A673 (cell line): ENCODE measurements at regions not wholly inside any gene's neighbourhood (a gene's known extent, or its start where the extent isn't known, plus 50 kb on each side); places are given as distances from the start of the nearest gene placed in this dataset.

Experiments
- BruUV-seq: library from RNA; stranded (reverse); fragments of 400-500 nt; replicated peaks from 2 replicates; lab custom pipeline; 2021; lab: Mats Ljungman, UMichigan
- CTCF ChIA-PET: fragments of 300-600 bp; sonication (Branson Sonifier 250); formaldehyde crosslinking; loops from one replicate; lab custom pipeline; 2022; ENCODE audit warnings: antibody characterized with exemption; lab: Charles Lee
- POLR2A ChIA-PET: fragments of 300-600 bp; sonication (Branson Sonifier 250); formaldehyde crosslinking; loops from one replicate; lab custom pipeline; 2022; ENCODE audit warnings: antibody characterized with exemption; ENCODE audit not compliant: low non-redundant PET; lab: Charles Lee
- DNase-seq: peaks from one replicate; pipeline ENCODE4 v3.0.0-alpha.2; 2015; ENCODE audit warnings: low spot score
- H3K27ac ChIP-seq: fragments of 200-600 bp; sonication (generic); 2 replicates; pipeline ENCODE4 v1.5.1; 2016; ENCODE audit warnings: mixed run types, low read depth, mild to moderate bottlenecking, mixed read lengths, antibody characterized with exemption, low read length; ENCODE audit not compliant: poor library complexity, severe bottlenecking
- H3K27me3 ChIP-seq: fragments of 200-600 bp; sonication (generic); replicated peaks from 2 replicates; pipeline ENCODE4 v1.6.1; 2017; ENCODE audit warnings: mixed run types, low read depth, mild to moderate bottlenecking, mixed read lengths, antibody characterized with exemption, low read length; ENCODE audit not compliant: insufficient read depth, poor library complexity
- H3K36me3 ChIP-seq: fragments of 200-600 bp; sonication (generic); 2 replicates; pipeline ENCODE4 v1.6.1; 2016; ENCODE audit warnings: mixed run types, mild to moderate bottlenecking, mixed read lengths, antibody characterized with exemption, low read length; ENCODE audit not compliant: insufficient read depth, poor library complexity, severe bottlenecking
- H3K4me1 ChIP-seq: fragments of 200-600 bp; sonication (generic); 2 replicates; pipeline ENCODE4 v1.6.1; 2017; ENCODE audit warnings: mixed run types, mild to moderate bottlenecking, mixed read lengths, antibody characterized with exemption, low read length; ENCODE audit not compliant: insufficient read depth, poor library complexity, severe bottlenecking
- H3K4me3 ChIP-seq: fragments of 200-600 bp; sonication (generic); 2 replicates; pipeline ENCODE4 v1.5.1; 2016; ENCODE audit warnings: low read depth, mixed run types, mild to moderate bottlenecking, mixed read lengths, low read length; ENCODE audit not compliant: poor library complexity, severe bottlenecking
- H3K9me3 ChIP-seq: fragments of 200-600 bp; sonication (generic); 2 replicates; pipeline ENCODE4 v1.6.1; 2016; ENCODE audit warnings: mixed run types, low read depth, mild to moderate bottlenecking, mixed read lengths, antibody characterized with exemption, low read length; ENCODE audit not compliant: poor library complexity, severe bottlenecking
- CTCF ChIP-seq: fragments of 300-800, 200-600 bp; sonication (generic); conservative IDR thresholded peaks from 2 replicates; pipeline ENCODE4 v1.5.1; 2017; ENCODE audit warnings: low read depth, mild to moderate bottlenecking, antibody characterized with exemption, low read length, moderate library complexity, mixed read lengths
- EZH2 ChIP-seq: fragments of 200-600 bp; sonication (generic); IDR thresholded peaks from 2 replicates; pipeline ENCODE4 v1.6.1; 2017; ENCODE audit warnings: borderline replicate concordance, low read depth, mild to moderate bottlenecking, mixed read lengths, antibody characterized with exemption, low read length; ENCODE audit not compliant: poor library complexity, severe bottlenecking
- intact Hi-C: fragments of 100-400 bp; cut with micrococcal nuclease; formaldehyde crosslinking; loops from one replicate; pipeline ENCODE4 v1.10.0; 2022; ENCODE audit not compliant: unreplicated experiment

GRCh38 chr5:128772356-128772755 is 192.9 kb upstream of the SLC27A6 start:
- ChIA-PET CTCF (no interaction called here), POLR2A (no interaction called here)
- no peaks in the 10 kb centered on the region for H3K4me1 ChIP-seq
- no peaks in the 10 kb centered on the region for H3K27me3 ChIP-seq
- no peaks in the 10 kb centered on the region for H3K9me3 ChIP-seq
- intact Hi-C loops = no loop called here
- DNase-seq = no peak
- H3K4me3 ChIP-seq = no peak overlapping the region
- TF ChIP-seq CTCF (no peak), EZH2 (no peak)
- no peaks in the 10 kb centered on the region for H3K36me3 ChIP-seq
- H3K27ac ChIP-seq = no peak overlapping the region
- BruUV-seq = no TSS peak

- TF ChIP-seq CTCF (no peak), EZH2 (no peak)
Observed at GRCh38 chr5:128773378-128773777, 191.9 kb upstream of the SLC27A6 start.

GRCh38 chr5:128774605-128775004 is 190.7 kb upstream of the SLC27A6 start:
- H3K4me1 ChIP-seq = no peaks in the 10 kb centered on the region
- POLR2A ChIA-PET = interaction anchor here (0.7 kb wide), 1 partner anchor 45 kb away, joined by 4 read pairs; no protein-coding TSS in a partner anchor
- no peaks in the 10 kb centered on the region for H3K27me3 ChIP-seq
- H3K4me3 ChIP-seq = no peak overlapping the region
- CTCF ChIA-PET = no interaction called here
- H3K9me3 ChIP-seq = no peaks in the 10 kb centered on the region
- intact Hi-C loops = no loop called here
- H3K36me3 ChIP-seq = no peaks in the 10 kb centered on the region
- H3K27ac ChIP-seq = no peak overlapping the region
- TF ChIP-seq EZH2 (no peak), CTCF (no peak)
- no TSS peak for BruUV-seq
- no peak for DNase-seq

More at GRCh38 chr5:128773378-128773777, 191.9 kb upstream of the SLC27A6 start:
- H3K4me3 ChIP-seq = no peak overlapping the region
- no peaks in the 10 kb centered on the region for H3K36me3 ChIP-seq
- BruUV-seq = no TSS peak
- no peaks in the 10 kb centered on the region for H3K9me3 ChIP-seq
- no peaks in the 10 kb centered on the region for H3K27me3 ChIP-seq
- ChIA-PET POLR2A (no interaction called here), CTCF (no interaction called here)
- no peak overlapping the region for H3K27ac ChIP-seq
- no peak for DNase-seq
- intact Hi-C loops = no loop called here
- H3K4me1 ChIP-seq = no peaks in the 10 kb centered on the region
